Upper lobe of left lung (tissue), 4 donors: ENCODE measurements at regions not wholly inside any gene's neighbourhood (a gene's known extent, or its start where the extent isn't known, plus 50 kb on each side); places are given as distances from the start of the nearest gene placed in this dataset.

ENCODE experiments used
- CTCF ChIP-seq, 6 experiments: fragments of 450-650 bp in 4 of 6; fragments of 200-600 bp in 2 of 6; sonication (generic) in 2 of 6; IDR thresholded peaks; one replicate each; pipeline ENCODE4 v1.5.1; 2016 to 2019; ENCODE audit warnings: antibody characterized with exemption in 6 of 6
- EP300 ChIP-seq, 4 donors: sonication (generic); formaldehyde crosslinking; IDR thresholded peaks; one replicate each; pipeline ENCODE4 v1.5.1; 2017; ENCODE audit warnings: antibody characterized with exemption in 4 of 4, control low read depth in 2 of 4
- POLR2AphosphoS5 ChIP-seq, 2 donors: sonication (generic); formaldehyde crosslinking; IDR thresholded peaks; one replicate each; pipeline ENCODE4 v1.5.1; 2017; ENCODE audit warnings: antibody characterized with exemption in 2 of 2

- TF ChIP-seq CTCF (IDR thresholded peaks at IDR 0.05): no peak
- TF ChIP-seq EP300 (IDR thresholded peaks at IDR 0.05): no peak
- no peak for TF ChIP-seq POLR2AphosphoS5 (IDR thresholded peaks at IDR 0.05)
Measured at GRCh38 chr10:10642189-10642588, 375.5 kb upstream of the CELF2 start.
